HG03565 (cell line): ENCODE measurements at regions not wholly inside any gene's neighbourhood (a gene's known extent, or its start where the extent isn't known, plus 50 kb on each side); places are given as distances from the start of the nearest gene placed in this dataset.
A peak's percentile ranks its signal among the peaks of the same experiment; 100 is the strongest.

ENCODE experiments used
- ATAC-seq: cut with Tn5 transposase; IDR thresholded peaks from one replicate; pipeline ENCODE4 v1.9.1; 2021; ENCODE audit warnings: mild to moderate bottlenecking, moderate library complexity; ENCODE audit not compliant: unreplicated experiment

GRCh38 chr4:14496408-14496807 is 505.9 kb upstream of the CPEB2 start:
- ATAC-seq = no peak

DNA sequence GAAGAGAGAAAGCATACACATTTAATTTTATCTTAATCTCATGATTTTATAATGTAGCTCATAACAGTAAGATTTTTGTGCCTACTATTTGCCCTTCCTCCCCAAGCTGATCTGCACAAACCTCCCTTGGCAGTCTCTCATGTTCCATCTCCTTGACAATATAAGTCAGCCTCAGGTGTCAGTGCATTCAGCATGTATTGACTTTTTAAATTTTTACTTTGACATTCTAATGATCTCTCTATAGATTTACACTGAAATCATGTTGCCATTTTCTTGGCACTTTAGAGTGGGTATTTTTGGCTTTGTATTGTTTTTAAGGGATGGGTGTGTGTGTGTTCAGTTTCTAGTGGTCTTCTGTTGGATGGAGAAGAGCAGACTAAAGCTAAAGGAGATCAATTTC is 505.3 kb upstream of the CPEB2 start:
- ATAC-seq = no peak

DNA sequence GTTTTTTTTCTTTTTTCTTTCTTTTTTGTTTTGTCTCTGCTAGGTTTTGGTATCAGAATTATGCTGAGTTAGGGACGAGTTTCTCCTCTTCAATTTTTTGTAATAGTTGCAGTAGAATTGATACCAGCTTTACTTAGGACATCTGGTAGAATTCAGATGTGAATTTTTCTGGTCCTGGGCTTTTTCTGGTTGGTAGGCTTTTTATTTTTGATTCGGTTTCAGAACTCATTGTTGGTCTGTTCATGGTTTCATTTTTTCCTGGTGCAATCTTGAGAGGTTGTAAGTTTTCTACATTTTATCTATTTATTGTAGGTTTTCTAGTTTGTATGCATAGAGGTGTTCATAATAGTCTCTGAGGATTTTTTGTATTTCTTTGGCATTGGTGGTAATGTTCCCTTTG is 498.1 kb upstream of the CPEB2 start:
- ATAC-seq = no peak

- no peak for ATAC-seq
Measured at GRCh38 chr4:14513471-14513870, 488.8 kb upstream of the CPEB2 start.

DNA sequence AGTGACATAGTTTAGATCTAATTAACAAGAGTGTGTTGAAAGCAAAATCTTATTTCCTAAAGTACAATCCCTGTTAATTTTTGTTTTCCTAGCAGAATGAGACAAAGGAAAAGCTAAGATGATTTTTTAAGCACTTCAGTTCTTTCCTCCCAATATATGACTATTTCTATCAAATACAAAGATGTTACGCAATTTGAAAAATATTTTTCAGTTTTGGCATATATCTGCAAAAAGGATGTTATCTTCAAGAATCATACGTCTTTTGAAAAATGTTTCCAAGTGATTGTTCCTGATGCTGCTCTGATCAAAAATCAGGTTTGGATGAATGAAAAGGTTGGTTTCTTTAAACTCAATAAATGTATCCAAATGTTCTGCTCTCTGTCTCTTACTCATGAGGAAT is 486.7 kb upstream of the CPEB2 start:
- ATAC-seq = no peak

DNA sequence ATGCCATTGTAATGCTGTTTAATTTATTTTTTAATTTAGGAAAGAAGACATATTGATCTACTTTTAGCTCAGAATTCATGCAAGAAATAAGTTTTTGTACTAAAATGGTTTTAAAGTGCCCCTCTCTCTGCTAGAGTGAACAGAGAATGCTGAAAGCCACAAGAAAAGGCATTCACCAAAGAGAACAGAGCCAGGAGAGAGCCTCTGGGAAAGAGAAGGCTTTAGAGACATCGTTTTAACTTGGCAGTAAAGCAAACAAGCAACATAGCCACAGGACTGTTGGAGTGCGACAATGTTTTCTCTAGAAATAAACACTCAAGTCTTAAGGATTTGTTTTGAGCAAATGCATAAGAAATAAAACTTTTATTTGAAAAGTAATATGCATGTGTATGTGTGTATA is 484.1 kb upstream of the CPEB2 start:
- ATAC-seq = no peak

GRCh38 chr4:14520171-14520570 is 482.1 kb upstream of the CPEB2 start:
- ATAC-seq = no peak

DNA sequence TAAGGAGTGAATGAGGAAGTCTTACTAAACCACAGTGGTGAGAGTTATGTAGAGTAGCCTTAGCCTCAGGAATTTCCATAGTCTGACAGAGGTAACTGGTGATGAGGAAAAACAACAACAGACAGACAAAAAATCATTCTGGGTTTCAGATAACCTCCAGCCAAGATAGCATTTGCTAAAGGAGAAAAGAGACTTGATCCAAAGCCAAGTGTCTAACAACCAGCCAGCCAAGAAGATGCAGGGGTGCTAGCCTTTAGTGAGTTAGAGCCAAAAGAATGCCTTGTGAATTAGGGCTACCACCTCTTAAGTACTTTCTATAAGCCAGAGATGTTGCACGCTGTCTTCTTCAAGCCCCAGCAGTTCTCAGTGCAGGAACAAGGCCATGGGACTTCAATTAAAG is 478.0 kb upstream of the CPEB2 start:
- ATAC-seq = no peak

GRCh38 chr4:14528918-14529317 is 473.4 kb upstream of the CPEB2 start:
- no peak for ATAC-seq

GRCh38 chr4:14529653-14530052 is 472.6 kb upstream of the CPEB2 start:
- ATAC-seq = no peak

- ATAC-seq = no peak
Measured at GRCh38 chr4:14532436-14532835, 469.8 kb upstream of the CPEB2 start.

GRCh38 chr4:14539246-14539645 is 463.0 kb upstream of the CPEB2 start:
- ATAC-seq = no peak

DNA sequence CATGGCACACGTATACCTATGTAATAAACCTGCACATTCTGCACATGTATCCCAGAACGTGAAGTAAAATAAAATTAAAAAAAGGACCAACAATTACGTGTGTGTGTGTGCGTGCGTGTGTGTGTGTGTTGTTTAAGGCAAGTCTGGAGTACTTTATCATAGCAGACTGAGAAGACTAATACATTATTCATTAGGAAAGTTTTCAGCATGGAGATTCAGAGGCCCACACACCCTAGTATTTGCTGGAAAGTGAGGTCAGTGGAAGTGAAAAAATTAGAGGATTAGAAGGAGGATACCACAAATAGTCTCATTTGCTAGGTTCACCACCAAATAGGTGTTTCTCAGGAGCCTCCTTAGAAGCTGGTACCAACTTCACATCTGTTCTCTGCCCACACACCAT is 457.1 kb upstream of the CPEB2 start:
- no peak for ATAC-seq

DNA sequence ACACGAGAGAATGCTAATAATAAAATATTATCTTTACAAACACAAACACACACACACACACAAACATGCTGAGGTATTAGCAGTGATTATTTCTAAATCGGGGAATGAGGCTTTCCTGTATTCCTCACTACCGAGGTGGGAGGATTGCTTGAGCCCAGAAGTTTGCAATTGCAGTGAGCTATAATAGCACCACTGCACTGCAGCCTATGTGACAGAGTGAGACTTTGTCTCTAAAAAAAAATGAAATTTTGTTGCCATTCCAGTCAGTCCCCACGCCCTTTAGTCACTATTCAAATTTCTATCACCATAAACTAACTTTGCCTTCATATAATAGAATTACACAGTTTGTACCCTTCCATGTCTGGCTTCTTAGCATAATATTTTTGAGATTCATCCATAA is 456.5 kb upstream of the CPEB2 start:
- no peak for ATAC-seq

DNA sequence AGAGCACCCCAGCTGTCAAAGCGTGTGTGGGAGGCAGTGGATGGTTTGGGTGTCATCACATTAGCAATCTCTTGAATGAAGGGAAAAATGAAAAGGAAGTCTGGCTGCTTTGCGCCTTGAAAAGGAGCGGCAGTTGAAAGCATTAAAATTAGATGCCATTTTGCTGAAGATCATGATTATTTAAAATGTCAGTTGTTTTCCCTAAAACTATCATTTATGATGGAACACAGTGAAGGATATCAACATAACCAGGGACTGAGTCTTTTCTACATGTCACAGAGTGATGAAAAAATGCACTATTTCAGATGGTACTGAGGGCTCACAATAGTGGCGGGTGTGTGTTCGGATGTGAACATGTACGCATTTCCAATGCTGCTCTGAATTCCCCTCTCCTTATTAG is 450.2 kb upstream of the CPEB2 start:
- ATAC-seq = no peak

GRCh38 chr4:14559646-14560045 is 442.6 kb upstream of the CPEB2 start:
- no peak for ATAC-seq

DNA sequence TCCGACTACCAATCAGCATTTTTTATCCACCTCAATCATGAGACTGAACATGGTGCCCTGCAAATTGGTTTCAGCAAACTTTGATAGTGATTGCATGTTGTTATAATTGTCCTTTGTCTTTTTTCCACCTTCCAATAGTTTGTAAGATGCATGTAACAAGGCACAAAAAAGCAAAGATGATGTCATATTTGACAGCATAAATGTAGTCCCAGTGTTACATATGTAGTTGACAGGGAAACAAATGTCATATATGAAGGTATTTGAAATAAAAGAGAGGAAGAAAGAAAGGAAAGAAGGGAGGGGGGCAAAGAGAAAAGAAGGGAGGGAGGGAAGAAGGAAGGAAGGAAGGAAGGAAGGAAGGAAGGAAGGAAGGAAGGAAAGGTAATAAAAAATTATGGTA is 441.7 kb upstream of the CPEB2 start:
- ATAC-seq = no peak

DNA sequence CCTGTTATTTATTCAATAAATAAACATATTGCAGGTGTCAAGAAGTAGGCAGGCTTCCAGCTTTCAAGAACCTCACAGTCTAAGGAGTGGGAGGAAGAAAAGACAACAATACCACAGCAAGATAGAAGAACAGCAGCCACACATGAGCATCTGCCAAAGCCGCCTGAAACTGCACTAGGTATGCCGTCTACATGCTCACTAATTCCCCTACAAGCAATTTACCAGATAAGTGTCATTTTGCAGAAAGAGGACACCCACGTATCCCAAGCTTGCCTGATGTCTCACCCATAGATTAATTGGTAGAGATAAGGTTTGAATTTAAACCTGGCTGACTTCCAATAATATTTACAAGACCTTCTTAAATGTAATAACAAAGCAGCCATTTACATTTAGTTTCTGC is 439.4 kb upstream of the CPEB2 start:
- ATAC-seq = no peak

DNA sequence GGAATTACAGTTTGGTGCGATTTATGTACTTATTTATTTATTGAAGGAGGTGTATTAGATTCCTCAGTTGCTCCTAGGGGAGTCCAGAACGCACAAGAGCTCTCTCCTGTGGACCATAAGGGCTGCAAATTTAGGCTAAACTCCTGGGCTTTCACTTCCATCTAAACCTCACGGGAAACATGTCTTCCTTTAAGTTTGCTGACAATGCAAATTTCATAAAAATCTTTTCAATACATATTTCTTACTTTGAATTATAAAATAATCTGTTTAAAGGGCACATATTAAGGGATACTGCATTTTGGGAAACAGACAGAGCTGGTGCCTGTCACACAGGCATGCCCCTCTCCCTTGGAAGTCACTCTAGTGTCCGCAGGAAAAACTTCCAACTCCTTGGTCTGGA is 438.0 kb upstream of the CPEB2 start:
- ATAC-seq = no peak

GRCh38 chr4:14566518-14566917 is 435.8 kb upstream of the CPEB2 start:
- peak; percentile 53 for ATAC-seq

GRCh38 chr4:14568351-14568750 is 433.9 kb upstream of the CPEB2 start:
- ATAC-seq = no peak

GRCh38 chr4:14575289-14575688 is 427.0 kb upstream of the CPEB2 start:
- ATAC-seq = no peak

GRCh38 chr4:14575919-14576318 is 426.4 kb upstream of the CPEB2 start:
- no peak for ATAC-seq

DNA sequence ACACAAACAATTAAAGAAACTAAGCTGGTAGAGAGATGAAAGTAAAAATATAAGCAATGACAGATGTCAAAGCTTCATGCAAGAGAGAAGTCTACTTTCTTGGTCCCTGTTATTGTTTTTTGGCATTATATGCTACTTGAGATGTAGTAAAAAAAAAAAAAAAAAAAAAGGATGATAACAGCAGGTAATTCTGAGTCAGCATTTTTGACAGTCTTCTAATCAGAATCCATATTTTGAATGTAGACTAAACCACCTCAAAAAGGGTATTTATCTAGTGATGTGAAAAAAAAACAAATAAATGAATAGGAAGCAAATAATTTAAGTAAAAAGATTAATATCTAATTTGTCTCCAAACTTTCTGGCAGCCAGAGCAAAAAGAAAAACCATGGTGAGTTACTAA is 422.2 kb upstream of the CPEB2 start:
- no peak for ATAC-seq
